Neural progenitor cell (in vitro differentiated cells): ENCODE measurements at regions not wholly inside any gene's neighbourhood (a gene's known extent, or its start where the extent isn't known, plus 50 kb on each side); places are given as distances from the start of the nearest gene placed in this dataset.

Experiments
- EZH2 ChIP-seq: fragments of 200-600 bp; sonication (generic); IDR thresholded peaks from 2 replicates; pipeline ENCODE4 v1.6.1; 2017; ENCODE audit warnings: antibody characterized with exemption, mild to moderate bottlenecking, moderate library complexity
- EZH2phosphoT487 ChIP-seq: fragments of 200-600 bp; sonication (generic); IDR thresholded peaks from 2 replicates; pipeline ENCODE4 v1.6.1; 2017; ENCODE audit warnings: antibody characterized with exemption
- TF ChIP-seq, protein P1 (sequence below): fragments of 200-600 bp; sonication (generic); IDR thresholded peaks from 2 replicates; pipeline ENCODE4 v1.5.1; 2017; ENCODE audit warnings: antibody characterized with exemption, mild to moderate bottlenecking

DNA sequence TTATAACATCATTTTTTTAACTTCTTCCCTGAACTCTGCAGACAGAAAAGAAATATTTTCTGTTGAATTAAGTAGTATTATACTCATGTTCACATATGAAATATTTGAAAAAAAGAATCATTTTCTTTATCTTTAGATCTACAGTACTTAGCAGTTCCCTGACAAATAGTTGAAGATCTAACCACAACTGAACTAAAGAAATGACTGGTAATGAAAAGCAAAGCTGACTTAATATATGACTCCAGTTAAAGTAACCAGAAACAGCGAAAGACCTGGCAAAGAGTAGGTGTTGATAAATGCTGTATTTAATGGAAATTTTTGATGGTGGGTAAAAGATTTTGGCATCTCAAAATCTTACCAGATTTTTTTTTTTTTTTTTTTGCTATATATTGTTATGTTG is 207.1 kb upstream of the SLC16A7 start:
- TF ChIP-seq, protein P1, sequence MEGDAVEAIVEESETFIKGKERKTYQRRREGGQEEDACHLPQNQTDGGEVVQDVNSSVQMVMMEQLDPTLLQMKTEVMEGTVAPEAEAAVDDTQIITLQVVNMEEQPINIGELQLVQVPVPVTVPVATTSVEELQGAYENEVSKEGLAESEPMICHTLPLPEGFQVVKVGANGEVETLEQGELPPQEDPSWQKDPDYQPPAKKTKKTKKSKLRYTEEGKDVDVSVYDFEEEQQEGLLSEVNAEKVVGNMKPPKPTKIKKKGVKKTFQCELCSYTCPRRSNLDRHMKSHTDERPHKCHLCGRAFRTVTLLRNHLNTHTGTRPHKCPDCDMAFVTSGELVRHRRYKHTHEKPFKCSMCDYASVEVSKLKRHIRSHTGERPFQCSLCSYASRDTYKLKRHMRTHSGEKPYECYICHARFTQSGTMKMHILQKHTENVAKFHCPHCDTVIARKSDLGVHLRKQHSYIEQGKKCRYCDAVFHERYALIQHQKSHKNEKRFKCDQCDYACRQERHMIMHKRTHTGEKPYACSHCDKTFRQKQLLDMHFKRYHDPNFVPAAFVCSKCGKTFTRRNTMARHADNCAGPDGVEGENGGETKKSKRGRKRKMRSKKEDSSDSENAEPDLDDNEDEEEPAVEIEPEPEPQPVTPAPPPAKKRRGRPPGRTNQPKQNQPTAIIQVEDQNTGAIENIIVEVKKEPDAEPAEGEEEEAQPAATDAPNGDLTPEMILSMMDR = no peak
- TF ChIP-seq EZH2phosphoT487 = no peak
- TF ChIP-seq EZH2 = no peak
